GM23248 (cell line): ENCODE measurements at regions not wholly inside any gene's neighbourhood (a gene's known extent, or its start where the extent isn't known, plus 50 kb on each side); places are given as distances from the start of the nearest gene placed in this dataset.
A peak's percentile ranks its signal among the peaks of the same experiment; 100 is the strongest.
"Not testable (repeated sequence)": the region's sequence is repeated elsewhere in the genome, so short reads cannot be mapped to it uniquely, and the experiment has no call there.

Experiments used
- DNase-seq: peaks from one replicate; pipeline ENCODE4 v3.0.0-alpha.2; 2015
- H2AFZ ChIP-seq: fragments of 200-600 bp; sonication (generic); 2 replicates; pipeline ENCODE4 v1.6.1; 2016; ENCODE audit warnings: antibody characterized with exemption
- H3F3A ChIP-seq: fragments of 200-600 bp; sonication (generic); 2 replicates; pipeline ENCODE4 v1.6.1; 2016; ENCODE audit warnings: mild to moderate bottlenecking, antibody characterized with exemption, mixed run types; ENCODE audit not compliant: insufficient read depth
- H3K27ac ChIP-seq: fragments of 200-600 bp; sonication (generic); 2 replicates; pipeline ENCODE4 v1.5.1; 2016; ENCODE audit warnings: mild to moderate bottlenecking
- H3K27me3 ChIP-seq: fragments of 200-600 bp; sonication (generic); replicated peaks from 2 replicates; pipeline ENCODE4 v1.6.1; 2016; ENCODE audit warnings: mild to moderate bottlenecking; ENCODE audit not compliant: insufficient read depth
- H3K36me3 ChIP-seq: fragments of 200-600 bp; sonication (generic); 2 replicates; pipeline ENCODE4 v1.6.1; 2016; ENCODE audit warnings: low read depth, mild to moderate bottlenecking
- H3K4me1 ChIP-seq: fragments of 200-600 bp; sonication (generic); 2 replicates; pipeline ENCODE4 v1.6.1; 2016; ENCODE audit warnings: mild to moderate bottlenecking; ENCODE audit not compliant: insufficient read depth
- H3K4me2 ChIP-seq: fragments of 200-600 bp; sonication (generic); one replicate; pipeline ENCODE4 v1.6.1; 2016; ENCODE audit warnings: mild to moderate bottlenecking; ENCODE audit not compliant: unreplicated experiment
- H3K4me3 ChIP-seq: fragments of 200-600 bp; sonication (generic); 2 replicates; pipeline ENCODE4 v1.5.1; 2016; ENCODE audit warnings: mild to moderate bottlenecking
- H3K79me2 ChIP-seq: fragments of 200-600 bp; sonication (generic); 2 replicates; pipeline ENCODE4 v1.6.1; 2016; ENCODE audit warnings: mild to moderate bottlenecking; ENCODE audit not compliant: insufficient read depth
- H3K9ac ChIP-seq: fragments of 200-600 bp; sonication (generic); 2 replicates; pipeline ENCODE4 v1.6.1; 2016; ENCODE audit warnings: mild to moderate bottlenecking
- H3K9me2 ChIP-seq: fragments of 200-600 bp; sonication (generic); 2 replicates; pipeline ENCODE4 v1.6.1; 2016; ENCODE audit warnings: mixed run types, mild to moderate bottlenecking, moderate library complexity; ENCODE audit not compliant: insufficient read depth
- H3K9me3 ChIP-seq: fragments of 200-600 bp; sonication (generic); one replicate; pipeline ENCODE4 v1.6.1; 2017; ENCODE audit warnings: low read depth
- H4K20me1 ChIP-seq: fragments of 200-600 bp; sonication (generic); 2 replicates; pipeline ENCODE4 v1.6.0; 2016; ENCODE audit not compliant: insufficient read depth
- EZH2 ChIP-seq: fragments of 200-600 bp; sonication (generic); IDR thresholded peaks from 2 replicates; pipeline ENCODE4 v1.6.1; 2018; ENCODE audit warnings: antibody characterized with exemption, mild to moderate bottlenecking; ENCODE audit not compliant: insufficient read depth, poor library complexity, severe bottlenecking
- EZH2phosphoT487 ChIP-seq: fragments of 200-600 bp; sonication (generic); IDR thresholded peaks from 2 replicates; pipeline ENCODE4 v1.6.1; 2018; ENCODE audit warnings: antibody characterized with exemption, moderate library complexity, mild to moderate bottlenecking, low read depth; ENCODE audit not compliant: insufficient read depth
- WGBS, 2 experiments: methylation state at CpG; one replicate each; pipeline ENCODE4 v1.1.6; 2015 to 2017; ENCODE audit warnings: low lambda C conversion rate in 2 of 2, low coverage in 1 of 2; ENCODE audit errors: missing lambda C conversion rate in 2 of 2; 5-methylcytosine and 5-hydroxymethylcytosine counted together
- in situ Hi-C: fragments of 300-500 bp; cut with MboI; formaldehyde crosslinking; loops from 2 replicates; pipeline ENCODE4 v1.15.0; 2020

- no peaks in the 10 kb centered on the region for H3K4me1 ChIP-seq
- H4K20me1 ChIP-seq, result no peaks in the 10 kb centered on the region
- H3F3A ChIP-seq, result no peaks in the 10 kb centered on the region
- H3K36me3 ChIP-seq, result no peaks in the 10 kb centered on the region
- H3K27ac ChIP-seq, result no peak overlapping the region
- no peak overlapping the region for H3K4me2 ChIP-seq
- no peaks in the 10 kb centered on the region for H3K9me3 ChIP-seq
- H3K9me2 ChIP-seq, result no peaks in the 10 kb centered on the region
- peak overlapping the region; percentile 56 for H2AFZ ChIP-seq
- in situ Hi-C loops, result no loop called here
- DNase-seq, result no peak
- WGBS, 2 experiments, result 17 to 18% methylated on average over 4 of the region's 4 CpGs
- H3K79me2 ChIP-seq, result no peaks in the 10 kb centered on the region
- TF ChIP-seq EZH2phosphoT487 (no peak), EZH2 (no peak)
- H3K27me3 ChIP-seq, result no peaks in the 10 kb centered on the region
- no peak overlapping the region for H3K4me3 ChIP-seq
- no peak overlapping the region for H3K9ac ChIP-seq
Measured at GRCh38 chr3:112721231-112721630, 80.3 kb upstream of the CCDC80 start.

- H3K27ac ChIP-seq, result no peak overlapping the region
- no peaks in the 10 kb centered on the region for H3K36me3 ChIP-seq
- no peaks in the 10 kb centered on the region for H4K20me1 ChIP-seq
- no peaks in the 10 kb centered on the region for H3K9me2 ChIP-seq
- in situ Hi-C loops, result no loop called here
- TF ChIP-seq EZH2, result no peak
- no peak for TF ChIP-seq EZH2phosphoT487
- no peaks in the 10 kb centered on the region for H3K27me3 ChIP-seq
- no peaks in the 10 kb centered on the region for H3F3A ChIP-seq
- no peak overlapping the region for H3K4me2 ChIP-seq
- DNase-seq, result no peak
- H3K4me1 ChIP-seq, result no peaks in the 10 kb centered on the region
- no peak overlapping the region for H3K9ac ChIP-seq
- H3K4me3 ChIP-seq, result no peak overlapping the region
- H3K79me2 ChIP-seq, result no peaks in the 10 kb centered on the region
- no peaks in the 10 kb centered on the region for H3K9me3 ChIP-seq
- no peak overlapping the region for H2AFZ ChIP-seq
- 6 to 11% methylated on average over 1 of the region's 1 CpG for WGBS, 2 experiments
Measured at GRCh38 chr3:112718967-112719366, 78.0 kb upstream of the CCDC80 start.

GRCh38 chr3:112718516-112718915, 77.6 kb upstream of the CCDC80 start:
- no peaks in the 10 kb centered on the region for H3K36me3 ChIP-seq
- no peak for DNase-seq
- WGBS, 2 experiments, result 23 to 25% methylated on average over 1 of the region's 1 CpG
- H3K27ac ChIP-seq, result no peak overlapping the region
- H3K79me2 ChIP-seq, result no peaks in the 10 kb centered on the region
- in situ Hi-C loops, result no loop called here
- H3K27me3 ChIP-seq, result no peaks in the 10 kb centered on the region
- H2AFZ ChIP-seq, result no peak overlapping the region
- H3K4me1 ChIP-seq, result no peaks in the 10 kb centered on the region
- H4K20me1 ChIP-seq, result no peaks in the 10 kb centered on the region
- H3K9ac ChIP-seq, result no peak overlapping the region
- TF ChIP-seq EZH2phosphoT487 (no peak), EZH2 (no peak)
- H3K4me3 ChIP-seq, result no peak overlapping the region
- no peaks in the 10 kb centered on the region for H3K9me2 ChIP-seq
- no peaks in the 10 kb centered on the region for H3K9me3 ChIP-seq
- no peaks in the 10 kb centered on the region for H3F3A ChIP-seq
- H3K4me2 ChIP-seq, result no peak overlapping the region

GRCh38 chr3:112709911-112710310, 69.0 kb upstream of the CCDC80 start:
- in situ Hi-C loops, result loop anchor here (5.0 kb wide), 1 partner anchor 68 kb away; the partner anchor contains the start of gene CCDC80
- Histone ChIP-seq H2AFZ (no peak overlapping the region; the same call in 1 of the 2 replicates), H4K20me1 (no peaks in the 10 kb centered on the region), H3K36me3 (no peaks in the 10 kb centered on the region), H3K4me2 (no peak overlapping the region), H3K27ac (no peak overlapping the region), H3K27me3 (no peaks in the 10 kb centered on the region), H3K4me3 (no peak overlapping the region), H3K9me3 (no peaks in the 10 kb centered on the region), H3K9me2 (0 out of 2 replicates have a peak, but pooled peaks cover 4% of the 10 kb centered on the region), H3F3A (0 out of 2 replicates have a peak, but pooled peaks cover 5% of the 10 kb centered on the region), H3K9ac (no peak overlapping the region), H3K4me1 (no peaks in the 10 kb centered on the region), H3K79me2 (no peaks in the 10 kb centered on the region)
- TF ChIP-seq EZH2 (no peak), EZH2phosphoT487 (no peak)
- DNase-seq, result no peak

- H4K20me1 ChIP-seq, result no peaks in the 10 kb centered on the region
- no peaks in the 10 kb centered on the region for H3K27me3 ChIP-seq
- H3K36me3 ChIP-seq, result no peaks in the 10 kb centered on the region
- WGBS, 2 experiments, result 2 to 11% methylated on average over 4 of the region's 4 CpGs
- in situ Hi-C loops, result no loop called here
- no peaks in the 10 kb centered on the region for H3K9me3 ChIP-seq
- peak overlapping the region; percentile 43 for H3K27ac ChIP-seq
- TF ChIP-seq EZH2, result no peak
- TF ChIP-seq EZH2phosphoT487, result no peak
- H3K9me2 ChIP-seq, result no peaks in the 10 kb centered on the region
- H3K4me2 ChIP-seq, result peak overlapping the region; percentile 12
- peaks cover 30% of the 10 kb centered on the region for H3F3A ChIP-seq
- DNase-seq, result peak; percentile 90
- H2AFZ ChIP-seq, result 0 out of 2 replicates have a peak overlapping the region, but pooled peaks have one; percentile 30
- no peak overlapping the region for H3K9ac ChIP-seq
- no peaks in the 10 kb centered on the region for H3K79me2 ChIP-seq
- peaks cover 55% of the 10 kb centered on the region for H3K4me1 ChIP-seq
- no peak overlapping the region for H3K4me3 ChIP-seq
Measured at GRCh38 chr3:112699436-112699978, 58.6 kb upstream of the CCDC80 start.

GRCh38 chr3:112698442-112698841, 57.5 kb upstream of the CCDC80 start:
- peaks cover 55% of the 10 kb centered on the region for H3K4me1 ChIP-seq
- H2AFZ ChIP-seq, H3K36me3 ChIP-seq, H3K79me2 ChIP-seq, H3K27ac ChIP-seq, DNase-seq, H3K4me3 ChIP-seq, H3K9me2 ChIP-seq, in situ Hi-C loops, H3K4me2 ChIP-seq, H3K9ac ChIP-seq, H4K20me1 ChIP-seq, H3K9me3 ChIP-seq, H3K27me3 ChIP-seq: not testable (repeated sequence)
- 35 to 39% methylated on average over 2 of the region's 2 CpGs for WGBS, 2 experiments
- peaks cover 37% of the 10 kb centered on the region for H3F3A ChIP-seq

GRCh38 chr3:112696244-112696643, 55.3 kb upstream of the CCDC80 start:
- H3K9me2 ChIP-seq, DNase-seq, H3K36me3 ChIP-seq, H3K4me2 ChIP-seq, H3K9me3 ChIP-seq, H3K4me3 ChIP-seq, H4K20me1 ChIP-seq, H3K79me2 ChIP-seq, H3K9ac ChIP-seq, H3K27me3 ChIP-seq, H2AFZ ChIP-seq, in situ Hi-C loops: not testable (repeated sequence)
- 44 to 49% methylated on average over 3 of the region's 3 CpGs for WGBS, 2 experiments
- H3F3A ChIP-seq, result peaks cover 37% of the 10 kb centered on the region
- H3K4me1 ChIP-seq, result peaks cover 55% of the 10 kb centered on the region
- peak overlapping the region; percentile 67; the same call in 1 of the 2 replicates for H3K27ac ChIP-seq
